ENCODE measurements at regions not wholly inside any gene's neighbourhood (a gene's known extent, or its start where the extent isn't known, plus 50 kb on each side); places are given as distances from the start of the nearest gene placed in this dataset.

DNA sequence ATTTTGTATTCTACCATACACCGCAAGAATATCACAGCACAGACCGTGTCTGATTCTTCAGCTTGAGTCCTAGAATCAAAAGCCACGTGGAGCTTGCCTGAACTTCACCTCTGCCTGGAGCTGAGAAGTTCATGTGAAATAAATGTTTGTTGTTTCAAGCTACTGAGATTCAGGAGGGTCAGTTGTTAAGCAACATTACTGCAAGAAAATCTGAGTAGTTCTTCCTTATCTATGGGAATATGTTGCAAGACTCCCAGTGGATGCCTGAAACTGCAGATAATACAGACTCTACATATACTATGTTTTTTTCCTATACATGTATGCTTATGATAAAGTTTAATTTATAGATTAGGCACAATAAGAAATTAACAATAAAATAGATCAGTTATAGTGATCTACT is 995.3 kb downstream of the TBC1D22A start:
- H3K27ac ChIP-seq = no peak overlapping the region
- DNase-seq (ENCODE audit: low spot score) = no peak
- no peaks in the 10 kb centered on the region for H3K27me3 ChIP-seq
- no peaks in the 10 kb centered on the region for H3K4me1 ChIP-seq
- TF ChIP-seq, protein P1, sequence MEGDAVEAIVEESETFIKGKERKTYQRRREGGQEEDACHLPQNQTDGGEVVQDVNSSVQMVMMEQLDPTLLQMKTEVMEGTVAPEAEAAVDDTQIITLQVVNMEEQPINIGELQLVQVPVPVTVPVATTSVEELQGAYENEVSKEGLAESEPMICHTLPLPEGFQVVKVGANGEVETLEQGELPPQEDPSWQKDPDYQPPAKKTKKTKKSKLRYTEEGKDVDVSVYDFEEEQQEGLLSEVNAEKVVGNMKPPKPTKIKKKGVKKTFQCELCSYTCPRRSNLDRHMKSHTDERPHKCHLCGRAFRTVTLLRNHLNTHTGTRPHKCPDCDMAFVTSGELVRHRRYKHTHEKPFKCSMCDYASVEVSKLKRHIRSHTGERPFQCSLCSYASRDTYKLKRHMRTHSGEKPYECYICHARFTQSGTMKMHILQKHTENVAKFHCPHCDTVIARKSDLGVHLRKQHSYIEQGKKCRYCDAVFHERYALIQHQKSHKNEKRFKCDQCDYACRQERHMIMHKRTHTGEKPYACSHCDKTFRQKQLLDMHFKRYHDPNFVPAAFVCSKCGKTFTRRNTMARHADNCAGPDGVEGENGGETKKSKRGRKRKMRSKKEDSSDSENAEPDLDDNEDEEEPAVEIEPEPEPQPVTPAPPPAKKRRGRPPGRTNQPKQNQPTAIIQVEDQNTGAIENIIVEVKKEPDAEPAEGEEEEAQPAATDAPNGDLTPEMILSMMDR (IDR thresholded peaks at IDR 0.05) = no peak
- no peaks in the 10 kb centered on the region for H3K36me3 ChIP-seq
- peaks cover 0 to 5% of the 10 kb centered on the region in 2 donors for H3K9me3 ChIP-seq
- no peak overlapping the region for H3K4me3 ChIP-seq

GRCh38 chr22:47750086-47750485 is 987.6 kb downstream of the TBC1D22A start:
- no peaks in the 10 kb centered on the region for H3K27me3 ChIP-seq
- TF ChIP-seq, protein P1 (IDR thresholded peaks at IDR 0.05) = no peak
- H3K27ac ChIP-seq = no peak overlapping the region
- no peaks in the 10 kb centered on the region for H3K36me3 ChIP-seq
- H3K4me1 ChIP-seq = no peaks in the 10 kb centered on the region
- no peak for DNase-seq (ENCODE audit: low spot score)
- no peak overlapping the region for H3K4me3 ChIP-seq
- H3K9me3 ChIP-seq = no peaks in the 10 kb centered on the region

- H3K36me3 ChIP-seq = no peaks in the 10 kb centered on the region
- H3K4me1 ChIP-seq = no peaks in the 10 kb centered on the region
- H3K27me3 ChIP-seq = no peaks in the 10 kb centered on the region
- DNase-seq (ENCODE audit: low spot score) = no peak
- no peak overlapping the region for H3K27ac ChIP-seq
- H3K9me3 ChIP-seq = no peaks in the 10 kb centered on the region
- no peak overlapping the region for H3K4me3 ChIP-seq
- TF ChIP-seq, protein P1 (IDR thresholded peaks at IDR 0.05) = no peak
Measured at GRCh38 chr22:47748957-47749356, 986.5 kb downstream of the TBC1D22A start.

- no peaks in the 10 kb centered on the region for H3K9me3 ChIP-seq
- no peak overlapping the region for H3K27ac ChIP-seq
- H3K4me1 ChIP-seq = no peaks in the 10 kb centered on the region
- DNase-seq (ENCODE audit: low spot score) = no peak
- no peak overlapping the region for H3K4me3 ChIP-seq
- no peaks in the 10 kb centered on the region for H3K36me3 ChIP-seq
- TF ChIP-seq, protein P1 (IDR thresholded peaks at IDR 0.05) = no peak
- H3K27me3 ChIP-seq = no peaks in the 10 kb centered on the region
Measured at GRCh38 chr22:47748271-47748670, 985.8 kb downstream of the TBC1D22A start.

- no peak overlapping the region for H3K27ac ChIP-seq
- no peaks in the 10 kb centered on the region for H3K27me3 ChIP-seq
- no peaks in the 10 kb centered on the region for H3K36me3 ChIP-seq
- H3K4me3 ChIP-seq = no peak overlapping the region
- TF ChIP-seq, protein P1 (IDR thresholded peaks at IDR 0.05) = no peak
- no peaks in the 10 kb centered on the region for H3K9me3 ChIP-seq
- no peak for DNase-seq (ENCODE audit: low spot score)
- H3K4me1 ChIP-seq = no peaks in the 10 kb centered on the region
Measured at GRCh38 chr22:47740109-47740805, 977.8 kb downstream of the TBC1D22A start.

Data from right atrium auricular region (tissue), 2 donors.